Right lobe of liver (tissue), 6 donors: ENCODE measurements at regions not wholly inside any gene's neighbourhood (a gene's known extent, or its start where the extent isn't known, plus 50 kb on each side); places are given as distances from the start of the nearest gene placed in this dataset.

Experiments used
- ATAC-seq, 4 donors: fragments of 200-7000 bp; cut with Tn5 transposase; one replicate each; pipeline ENCODE4 v1.9.1; 2020; ENCODE audit warnings: mild to moderate bottlenecking in 4 of 4, moderate library complexity in 4 of 4
- DNase-seq, 3 donors: peaks; one replicate each; pipeline ENCODE4 v3.0.0-alpha.2; 2020
- H3K27ac ChIP-seq, 3 donors: fragments of 200-600 bp; one replicate each; pipeline ENCODE4 v1.8.0; 2022
- H3K27me3 ChIP-seq, 2 donors: fragments of 200-600 bp; one replicate each; pipeline ENCODE4 v1.8.0; 2022
- H3K36me3 ChIP-seq, 4 donors: fragments of 200-600 bp; sonication (generic) in 1 of 4; one replicate each; pipeline versions ENCODE4 v1.5.1 to v1.8.0; 2017 to 2022; ENCODE audit warnings: control low read depth in 1 of 4
- H3K4me1 ChIP-seq, 4 donors: fragments of 200-600 bp; sonication (generic) in 1 of 4; one replicate each; pipeline versions ENCODE4 v1.5.1 to v1.8.0; 2017 to 2022; ENCODE audit warnings: control low read depth in 1 of 4
- H3K4me3 ChIP-seq, 3 donors: fragments of 200-600 bp; one replicate each; pipeline ENCODE4 v1.8.0; 2022
- H3K9me3 ChIP-seq, 4 donors: fragments of 200-600 bp; sonication (generic) in 1 of 4; one replicate each; pipeline versions ENCODE4 v1.5.1 to v1.8.0; 2017 to 2022; ENCODE audit warnings: control low read depth in 1 of 4
- POLR2A ChIP-seq: fragments of 450-650 bp; IDR thresholded peaks from one replicate; pipeline ENCODE4 v1.6.1; 2017; ENCODE audit warnings: antibody characterized with exemption, mild to moderate bottlenecking
- WGBS: methylation state at CpG from one replicate; pipeline ENCODE4 v1.1.6; 2018; ENCODE audit warnings: low coverage, low lambda C conversion rate; ENCODE audit not compliant: insufficient coverage; ENCODE audit errors: missing lambda C conversion rate; 5-methylcytosine and 5-hydroxymethylcytosine counted together
- intact Hi-C, 2 donors: fragments of 100-400 bp; cut with DNase I; formaldehyde crosslinking; loops; one replicate each; pipeline versions ENCODE4 v1.11.2 to v1.14.1; 2022
- TF ChIP-seq, protein P1 (sequence below), 4 donors: fragments of 200-600 bp in 3 of 4; fragments of 450-650 bp in 1 of 4; IDR thresholded peaks; one replicate each; pipeline versions ENCODE4 v1.5.1 to v1.8.0; 2016 to 2022; ENCODE audit warnings: antibody characterized with exemption in 4 of 4, mild to moderate bottlenecking in 2 of 4
- donor health status: DM: no; HTN: yes; CAD: no.
- donor health status: DM: no; HTN: no; CAD: no.
- donor health status: DM: no; HTN: no; CAD: no.
- donor health status: DM: no; HTN: yes; CAD: no.
- donor health status: DM: no; HTN: yes; CAD: no.

DNA sequence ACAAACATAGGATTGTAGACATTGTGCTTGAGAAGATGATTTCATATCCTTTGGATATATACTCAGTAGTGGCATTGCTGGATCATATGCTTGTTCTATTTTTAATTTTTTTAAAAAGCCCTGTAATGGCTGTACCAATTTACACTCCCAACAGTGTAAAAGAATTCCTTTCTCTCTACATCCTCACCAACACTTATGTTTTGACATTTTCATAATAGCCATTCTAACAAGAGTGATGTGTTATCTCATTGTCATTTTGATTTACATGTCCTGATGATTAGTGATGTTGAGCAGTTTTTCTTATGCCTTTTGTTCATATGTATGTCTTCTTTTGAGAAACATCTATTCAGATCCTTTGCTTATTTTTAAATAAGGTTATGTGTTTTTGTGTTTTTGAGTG, 1039.2 kb upstream of the GOT2 start:
- DNase-seq, result no peak
- Histone ChIP-seq H3K27ac (no peak overlapping the region), H3K4me3 (no peak overlapping the region), H3K9me3 (no peaks in the 10 kb centered on the region), H3K27me3 (no peaks in the 10 kb centered on the region), H3K4me1 (no peaks in the 10 kb centered on the region), H3K36me3 (no peaks in the 10 kb centered on the region)
- intact Hi-C loops, result no loop called here
- no peak for ATAC-seq
- no peak for TF ChIP-seq POLR2A
- TF ChIP-seq, protein P1, sequence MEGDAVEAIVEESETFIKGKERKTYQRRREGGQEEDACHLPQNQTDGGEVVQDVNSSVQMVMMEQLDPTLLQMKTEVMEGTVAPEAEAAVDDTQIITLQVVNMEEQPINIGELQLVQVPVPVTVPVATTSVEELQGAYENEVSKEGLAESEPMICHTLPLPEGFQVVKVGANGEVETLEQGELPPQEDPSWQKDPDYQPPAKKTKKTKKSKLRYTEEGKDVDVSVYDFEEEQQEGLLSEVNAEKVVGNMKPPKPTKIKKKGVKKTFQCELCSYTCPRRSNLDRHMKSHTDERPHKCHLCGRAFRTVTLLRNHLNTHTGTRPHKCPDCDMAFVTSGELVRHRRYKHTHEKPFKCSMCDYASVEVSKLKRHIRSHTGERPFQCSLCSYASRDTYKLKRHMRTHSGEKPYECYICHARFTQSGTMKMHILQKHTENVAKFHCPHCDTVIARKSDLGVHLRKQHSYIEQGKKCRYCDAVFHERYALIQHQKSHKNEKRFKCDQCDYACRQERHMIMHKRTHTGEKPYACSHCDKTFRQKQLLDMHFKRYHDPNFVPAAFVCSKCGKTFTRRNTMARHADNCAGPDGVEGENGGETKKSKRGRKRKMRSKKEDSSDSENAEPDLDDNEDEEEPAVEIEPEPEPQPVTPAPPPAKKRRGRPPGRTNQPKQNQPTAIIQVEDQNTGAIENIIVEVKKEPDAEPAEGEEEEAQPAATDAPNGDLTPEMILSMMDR (IDR thresholded peaks at IDR 0.05), result no peak

DNA sequence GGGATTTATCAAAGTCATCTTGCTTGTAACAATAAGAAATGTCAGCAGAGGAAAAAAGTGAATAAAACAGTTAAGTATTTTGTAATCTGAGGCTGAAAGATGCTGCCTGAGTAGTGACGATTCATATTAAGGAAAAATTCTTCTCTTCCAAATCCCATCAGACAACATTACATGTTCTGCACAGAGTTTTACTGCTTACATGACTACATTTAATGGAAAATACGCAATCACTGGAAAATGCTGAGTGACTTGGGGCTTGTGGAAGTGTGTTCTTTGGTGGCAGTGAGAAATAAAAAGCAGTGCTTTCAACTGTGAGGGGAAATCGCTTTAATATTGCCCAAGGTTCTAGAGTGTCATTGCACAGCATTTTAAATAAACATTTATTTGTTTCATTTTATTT, 1025.2 kb upstream of the GOT2 start:
- no peak for ATAC-seq
- no peaks in the 10 kb centered on the region for H3K36me3 ChIP-seq
- TF ChIP-seq, protein P1 (IDR thresholded peaks at IDR 0.05), result no peak
- H3K4me3 ChIP-seq, result no peak overlapping the region
- no peaks in the 10 kb centered on the region for H3K9me3 ChIP-seq
- H3K4me1 ChIP-seq, result no peaks in the 10 kb centered on the region
- intact Hi-C loops, result no loop called here
- DNase-seq, result no peak
- H3K27ac ChIP-seq, result no peak overlapping the region
- 46% methylated on average over 3 of the region's 3 CpGs for WGBS
- H3K27me3 ChIP-seq, result no peaks in the 10 kb centered on the region

DNA sequence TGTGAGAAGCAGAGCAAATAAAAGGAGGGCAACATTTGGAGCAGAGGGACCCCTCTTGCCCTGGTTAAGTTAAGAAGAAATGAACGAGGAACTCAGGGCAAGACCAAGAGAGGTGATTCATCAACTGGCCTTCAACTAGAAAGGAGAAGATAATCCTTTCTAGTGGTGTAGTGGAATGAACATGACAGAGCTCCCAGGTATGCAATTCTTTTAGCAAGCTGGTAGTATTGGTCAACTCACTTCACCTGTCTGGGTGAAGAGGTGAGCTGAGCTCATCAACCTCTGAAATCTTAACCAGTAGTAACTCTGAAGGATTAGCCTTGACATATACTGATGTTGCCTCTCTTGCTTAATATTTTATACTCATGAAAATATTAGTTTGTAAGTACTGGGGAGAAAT, 1024.7 kb upstream of the GOT2 start:
- TF ChIP-seq, protein P1 (IDR thresholded peaks at IDR 0.05), result no peak
- TF ChIP-seq POLR2A, result no peak
- H3K4me1 ChIP-seq, result no peaks in the 10 kb centered on the region
- H3K4me3 ChIP-seq, result no peak overlapping the region
- ATAC-seq, result no peak
- H3K36me3 ChIP-seq, result no peaks in the 10 kb centered on the region
- DNase-seq, result no peak
- 18% methylated on average over 1 of the region's 1 CpG for WGBS
- H3K27me3 ChIP-seq, result no peaks in the 10 kb centered on the region
- H3K27ac ChIP-seq, result no peak overlapping the region
- intact Hi-C loops, result no loop called here
- no peaks in the 10 kb centered on the region for H3K9me3 ChIP-seq

DNA sequence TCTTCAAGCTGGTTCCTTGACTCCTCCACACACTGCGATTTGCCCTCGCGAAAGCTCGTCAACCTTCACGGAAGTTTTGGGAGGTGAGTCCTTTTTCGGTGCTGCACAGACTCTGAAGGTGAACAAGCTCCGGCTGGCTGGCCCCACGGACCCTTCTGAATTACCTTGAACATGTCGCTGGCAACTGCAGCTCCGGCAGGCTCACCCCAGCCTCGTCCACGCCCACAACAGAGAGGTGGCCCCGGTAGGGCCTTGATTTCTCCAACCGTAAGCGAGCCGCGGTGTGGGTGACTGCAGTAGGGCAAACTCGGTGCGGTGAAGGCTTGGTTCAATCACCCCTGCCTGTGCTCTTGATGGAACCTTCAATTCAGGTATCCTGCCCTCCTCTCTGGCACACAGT, 1020.7 kb upstream of the GOT2 start:
- Histone ChIP-seq H3K4me3 (no peak overlapping the region), H3K27ac (no peak overlapping the region), H3K36me3 (no peaks in the 10 kb centered on the region), H3K27me3 (no peaks in the 10 kb centered on the region), H3K4me1 (no peaks in the 10 kb centered on the region), H3K9me3 (no peaks in the 10 kb centered on the region)
- WGBS, result 70% methylated on average over 7 of the region's 19 CpGs
- peak in 2 of 3 donors; percentile 11 to 45 for DNase-seq
- intact Hi-C loops, result no loop called here
- TF ChIP-seq, protein P1 (IDR thresholded peaks at IDR 0.05), result no peak
- TF ChIP-seq POLR2A, result no peak
- ATAC-seq, result no peak

DNA sequence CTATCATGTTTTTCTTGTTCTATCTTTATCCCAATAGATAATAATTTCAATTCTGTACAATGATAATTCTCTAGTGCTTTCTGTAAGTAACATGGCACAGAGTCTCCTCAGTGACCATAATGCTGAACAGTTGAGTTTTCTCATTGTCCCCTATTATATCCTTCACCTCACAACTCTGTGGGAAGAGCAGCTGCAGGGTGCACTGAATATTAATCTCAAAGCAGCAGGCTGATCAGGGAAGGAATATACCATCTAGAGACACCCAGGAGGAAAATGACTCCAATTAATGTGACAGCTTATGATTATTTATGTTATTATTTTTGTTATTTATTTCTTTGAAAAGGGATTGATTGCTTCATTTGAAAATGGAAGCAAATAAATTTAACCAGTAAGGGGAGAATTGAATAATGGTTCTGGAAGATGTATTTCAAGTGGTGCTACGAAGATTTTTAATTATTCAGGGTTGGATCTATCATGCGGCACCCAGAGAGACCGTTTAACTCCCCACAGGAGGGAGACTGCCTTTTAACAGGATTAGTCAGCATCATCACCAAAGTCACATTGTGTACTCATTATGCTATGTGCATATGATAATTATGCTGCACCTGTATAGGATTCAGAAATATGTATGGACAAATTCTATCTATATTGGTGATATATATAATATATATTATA, 1015.7 kb upstream of the GOT2 start:
- no peaks in the 10 kb centered on the region for H3K9me3 ChIP-seq
- no peak overlapping the region for H3K4me3 ChIP-seq
- WGBS, result 66% methylated on average over 3 of the region's 3 CpGs
- H3K27ac ChIP-seq, result no peak overlapping the region
- no peaks in the 10 kb centered on the region for H3K27me3 ChIP-seq
- ATAC-seq (no peak), DNase-seq (no peak)
- intact Hi-C loops, result no loop called here
- no peaks in the 10 kb centered on the region for H3K4me1 ChIP-seq
- no peaks in the 10 kb centered on the region for H3K36me3 ChIP-seq
- TF ChIP-seq POLR2A, result no peak
- TF ChIP-seq, protein P1 (IDR thresholded peaks at IDR 0.05), result no peak
